ENCODE measurements at regions not wholly inside any gene's neighbourhood (a gene's known extent, or its start where the extent isn't known, plus 50 kb on each side); places are given as distances from the start of the nearest gene placed in this dataset.

DNA sequence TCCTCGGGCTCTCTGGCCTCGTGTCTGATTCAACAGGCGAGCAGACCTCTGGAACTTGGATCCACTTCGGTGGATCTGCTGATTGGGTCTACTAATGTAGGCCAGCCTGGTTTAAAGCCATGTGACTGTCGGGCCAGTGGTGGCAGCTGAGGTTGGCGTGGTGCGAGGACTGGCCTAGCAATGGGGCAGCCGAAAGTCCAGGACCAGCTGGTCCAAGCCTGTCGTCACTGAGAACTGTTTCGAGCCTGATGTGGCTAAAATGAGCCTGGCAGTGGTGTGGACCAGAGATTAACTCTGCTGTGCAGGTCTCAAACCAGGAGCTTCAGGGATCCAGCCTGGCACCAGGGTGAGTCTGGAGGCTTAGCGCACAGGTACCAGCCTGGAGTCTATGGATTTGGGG, 56.4 kb upstream of the ROBO1 start:
- DNase-seq, result no peak

DNA sequence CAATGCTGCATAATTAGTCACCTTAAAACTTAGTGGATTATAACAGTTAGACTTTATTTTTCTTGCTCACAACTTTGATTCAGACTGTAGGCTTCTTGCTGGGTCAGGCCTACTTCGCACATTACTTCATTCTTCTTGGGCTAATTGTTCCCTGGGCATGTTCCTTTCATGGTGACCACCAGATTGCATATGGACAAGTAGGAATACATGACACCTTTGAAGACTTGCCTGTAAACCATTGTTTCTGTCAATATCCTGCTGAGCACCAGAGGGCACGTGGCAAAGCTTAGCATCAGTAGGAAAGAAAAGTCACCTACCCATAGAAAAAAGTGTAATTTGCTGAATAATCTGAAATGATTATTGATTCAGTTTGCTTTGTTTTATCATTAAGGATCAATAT, 54.3 kb upstream of the ROBO1 start:
- DNase-seq, result no peak

DNA sequence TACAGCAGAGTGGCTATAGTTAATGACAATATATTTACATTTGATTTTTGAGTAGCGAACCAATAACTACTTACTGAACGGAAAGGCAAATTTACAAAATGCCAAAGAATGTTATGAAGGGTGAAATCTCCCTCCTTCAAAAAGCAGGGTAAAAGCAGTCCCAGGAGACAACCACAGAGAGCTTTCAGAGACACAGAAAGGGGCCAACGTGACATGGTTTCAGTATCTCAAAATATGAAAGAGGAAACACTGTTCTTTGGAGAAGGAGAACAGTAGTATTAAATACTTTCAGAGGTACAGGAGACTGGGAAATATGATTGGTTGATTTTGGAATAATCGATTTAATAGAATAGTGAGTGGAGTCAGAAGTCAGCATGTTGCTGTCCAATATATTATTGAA, 52.3 kb upstream of the ROBO1 start:
- DNase-seq, result no peak

DNA sequence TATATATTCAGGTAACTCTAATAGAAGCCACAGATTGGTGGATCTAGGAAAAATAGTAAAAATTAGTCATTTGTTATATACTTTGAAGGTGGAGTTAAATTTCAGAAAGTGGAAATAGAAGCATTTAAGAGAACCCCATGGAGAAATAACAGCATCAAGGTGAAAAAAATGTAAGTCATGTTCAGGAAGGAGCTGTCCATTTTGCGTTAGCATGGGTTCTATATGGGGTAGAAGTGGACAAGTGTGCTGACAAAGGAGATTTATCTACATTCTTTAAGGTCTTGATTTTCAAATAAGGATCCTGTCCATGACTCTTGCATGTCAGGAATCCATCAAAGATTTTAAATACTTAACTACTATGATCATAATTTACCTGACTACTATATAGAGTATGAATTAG, 50.2 kb upstream of the ROBO1 start:
- no peak for DNase-seq
